ENCODE measurements at regions not wholly inside any gene's neighbourhood (a gene's known extent, or its start where the extent isn't known, plus 50 kb on each side); places are given as distances from the start of the nearest gene placed in this dataset.

DNA sequence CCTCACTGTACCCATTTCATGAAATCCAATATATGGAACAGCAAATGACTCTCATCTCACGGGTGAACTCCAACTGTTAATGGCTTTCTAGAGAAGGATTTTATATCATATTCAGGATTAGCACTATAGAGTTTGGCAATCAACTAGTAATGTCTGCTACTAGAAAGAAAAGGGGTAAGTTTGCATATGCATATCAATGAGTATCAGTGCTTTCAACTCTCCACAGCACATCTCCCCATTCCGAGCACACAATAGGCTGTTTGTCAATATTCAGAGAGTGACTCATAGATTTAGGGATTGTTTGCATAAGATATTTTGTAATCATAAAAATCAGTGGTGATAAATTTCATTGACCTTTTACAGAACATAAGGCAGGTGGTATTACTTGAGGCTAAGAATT lies 163.2 kb upstream of the LMCD1 start:
- no TSS peak for BruUV-seq (replicated peaks)
- no peaks in the 10 kb centered on the region for H3K9me3 ChIP-seq (replicated peaks; ENCODE audit: control insufficient read depth, insufficient read depth, low read length)
- H3K79me2 ChIP-seq (ENCODE audit: control insufficient read depth, insufficient read depth, low read length), result no peaks in the 10 kb centered on the region
- DNase-seq (ENCODE audit: low read depth, low spot score) (no peak), FAIRE-seq (no peak)
- H3K9me1 ChIP-seq (replicated peaks; ENCODE audit: control insufficient read depth, extremely low read depth, insufficient read depth, low read length), result no peaks in the 10 kb centered on the region
- intact Hi-C loops (cut with micrococcal nuclease), result no loop called here
- no peak overlapping the region for H3K9ac ChIP-seq (replicated peaks; ENCODE audit: extremely low read depth, insufficient read depth, low read length)
- ChIA-PET CTCF (no interaction called here), POLR2A (no interaction called here)
- dilution Hi-C loops (cut with MboI; ENCODE audit: extremely low pct_ligation_motif_present, low sequenced_read_pairs), result no loop called here
- no peaks in the 10 kb centered on the region for H4K20me1 ChIP-seq (replicated peaks; ENCODE audit: control insufficient read depth, extremely low read depth, insufficient read depth, low read length)
- H2AFZ ChIP-seq (ENCODE audit: low read depth, low read length), result no peak overlapping the region
- no peaks in the 10 kb centered on the region for H3K27me3 ChIP-seq (ENCODE audit: control insufficient read depth in 2 of 2, insufficient read depth in 2 of 2, low read length in 2 of 2)
- H3K4me3 ChIP-seq (replicated peaks in 1 of 3; ENCODE audit: insufficient read depth in 1 of 3, low read depth in 1 of 3, low read length in 3 of 3), result no peak overlapping the region
- TF ChIP-seq MYC (IDR thresholded peaks at IDR 0.05; ENCODE audit: low read depth, low read length) (no peak), EZH2 (IDR thresholded peaks at IDR 0.05; ENCODE audit: borderline replicate concordance, low read depth, low read length, severe bottlenecking) (no peak), POLR2AphosphoS5 (IDR thresholded peaks at IDR 0.05; ENCODE audit: insufficient read depth, low read depth, low read length) (no peak), GATA2 (IDR thresholded peaks at IDR 0.05; ENCODE audit: insufficient read depth, insufficient read length, low read depth, low read length) (no peak)
- TF ChIP-seq, protein P1, sequence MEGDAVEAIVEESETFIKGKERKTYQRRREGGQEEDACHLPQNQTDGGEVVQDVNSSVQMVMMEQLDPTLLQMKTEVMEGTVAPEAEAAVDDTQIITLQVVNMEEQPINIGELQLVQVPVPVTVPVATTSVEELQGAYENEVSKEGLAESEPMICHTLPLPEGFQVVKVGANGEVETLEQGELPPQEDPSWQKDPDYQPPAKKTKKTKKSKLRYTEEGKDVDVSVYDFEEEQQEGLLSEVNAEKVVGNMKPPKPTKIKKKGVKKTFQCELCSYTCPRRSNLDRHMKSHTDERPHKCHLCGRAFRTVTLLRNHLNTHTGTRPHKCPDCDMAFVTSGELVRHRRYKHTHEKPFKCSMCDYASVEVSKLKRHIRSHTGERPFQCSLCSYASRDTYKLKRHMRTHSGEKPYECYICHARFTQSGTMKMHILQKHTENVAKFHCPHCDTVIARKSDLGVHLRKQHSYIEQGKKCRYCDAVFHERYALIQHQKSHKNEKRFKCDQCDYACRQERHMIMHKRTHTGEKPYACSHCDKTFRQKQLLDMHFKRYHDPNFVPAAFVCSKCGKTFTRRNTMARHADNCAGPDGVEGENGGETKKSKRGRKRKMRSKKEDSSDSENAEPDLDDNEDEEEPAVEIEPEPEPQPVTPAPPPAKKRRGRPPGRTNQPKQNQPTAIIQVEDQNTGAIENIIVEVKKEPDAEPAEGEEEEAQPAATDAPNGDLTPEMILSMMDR (IDR thresholded peaks at IDR 0.05; ENCODE audit: extremely low read depth in 1 of 2, insufficient read depth in 1 of 2, low read depth in 1 of 2, low read length in 2 of 2), result no peak
- H3K36me3 ChIP-seq (ENCODE audit: control insufficient read depth in 2 of 2, extremely low read depth in 1 of 2, insufficient read depth in 2 of 2, low read length in 2 of 2), result no peaks in the 10 kb centered on the region
- H3K27ac ChIP-seq (ENCODE audit: insufficient read depth, low read depth, low read length), result no peak overlapping the region
- H3K4me1 ChIP-seq (ENCODE audit: control insufficient read depth, extremely low read depth, insufficient read depth, low read length), result no peaks in the 10 kb centered on the region
- no peak overlapping the region for H3K4me2 ChIP-seq (ENCODE audit: insufficient read depth, low read length)

DNA sequence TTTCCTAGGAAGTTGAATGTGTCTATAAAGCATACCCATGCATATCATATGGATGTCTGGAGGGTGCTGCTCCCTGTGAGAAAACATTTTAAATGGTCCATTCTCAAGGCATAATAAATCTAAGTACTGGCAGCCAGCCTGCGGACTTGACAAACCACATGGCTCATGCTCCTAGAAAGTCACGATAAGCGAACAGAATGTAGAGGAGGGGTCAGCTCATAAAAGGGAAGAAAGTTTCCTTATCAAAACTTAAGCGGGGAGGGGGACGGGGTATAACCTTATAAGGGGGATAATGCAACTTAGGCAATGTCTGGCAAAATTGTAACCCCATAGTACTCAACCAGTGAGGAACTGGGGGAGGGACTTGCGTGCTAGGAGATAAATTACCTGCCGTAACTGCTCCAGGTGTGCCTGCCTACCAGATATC lies 159.8 kb upstream of the LMCD1 start:
- CTCF ChIA-PET, result no interaction called here
- H3K4me3 ChIP-seq (replicated peaks in 1 of 3; ENCODE audit: insufficient read depth in 1 of 3, low read depth in 1 of 3, low read length in 3 of 3), result no peak overlapping the region

More for the DNA sequence above, 159.8 kb upstream of the LMCD1 start:
- no TSS peak for BruUV-seq (replicated peaks)
- H3K4me2 ChIP-seq (ENCODE audit: insufficient read depth, low read length), result no peak overlapping the region
- no peak for TF ChIP-seq POLR2A (IDR thresholded peaks at IDR 0.05; ENCODE audit: low read depth, low read length)
- no peak for TF ChIP-seq EZH2 (IDR thresholded peaks at IDR 0.05; ENCODE audit: borderline replicate concordance, low read depth, low read length, severe bottlenecking)
- TF ChIP-seq, protein P1 (IDR thresholded peaks at IDR 0.05; ENCODE audit: extremely low read depth in 1 of 2, insufficient read depth in 1 of 2, low read depth in 1 of 2, low read length in 2 of 2), result no peak
- no peak for TF ChIP-seq GATA2 (IDR thresholded peaks at IDR 0.05; ENCODE audit: insufficient read depth, insufficient read length, low read depth, low read length)
- TF ChIP-seq MYC (IDR thresholded peaks at IDR 0.05; ENCODE audit: low read depth, low read length), result no peak
- no peak for TF ChIP-seq POLR2AphosphoS5 (IDR thresholded peaks at IDR 0.05; ENCODE audit: insufficient read depth, low read depth, low read length)
- TF ChIP-seq, protein P2, sequence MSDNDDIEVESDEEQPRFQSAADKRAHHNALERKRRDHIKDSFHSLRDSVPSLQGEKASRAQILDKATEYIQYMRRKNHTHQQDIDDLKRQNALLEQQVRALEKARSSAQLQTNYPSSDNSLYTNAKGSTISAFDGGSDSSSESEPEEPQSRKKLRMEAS (IDR thresholded peaks at IDR 0.05; ENCODE audit: insufficient read depth, insufficient read length), result no peak
- TF ChIP-seq JUN (IDR thresholded peaks at IDR 0.05; ENCODE audit: borderline replicate concordance, insufficient read depth, insufficient read length, low read depth), result no peak
- TF ChIP-seq FOS (IDR thresholded peaks at IDR 0.05; ENCODE audit: borderline replicate concordance, insufficient read depth, low read length), result no peak
- FAIRE-seq, result no peak
- POLR2A ChIA-PET, result no interaction called here
- no peaks in the 10 kb centered on the region for H4K20me1 ChIP-seq (replicated peaks; ENCODE audit: control insufficient read depth, extremely low read depth, insufficient read depth, low read length)
- no peaks in the 10 kb centered on the region for H3K36me3 ChIP-seq (ENCODE audit: control insufficient read depth in 2 of 2, extremely low read depth in 1 of 2, insufficient read depth in 2 of 2, low read length in 2 of 2)
- H3K27me3 ChIP-seq (ENCODE audit: control insufficient read depth in 2 of 2, insufficient read depth in 2 of 2, low read length in 2 of 2), result no peaks in the 10 kb centered on the region
- H3K4me1 ChIP-seq (ENCODE audit: control insufficient read depth, extremely low read depth, insufficient read depth, low read length), result no peaks in the 10 kb centered on the region
- DNase-seq (ENCODE audit: low read depth, low spot score), result no peak
- H2AFZ ChIP-seq (ENCODE audit: low read depth, low read length), result no peak overlapping the region
- H3K27ac ChIP-seq (ENCODE audit: insufficient read depth, low read depth, low read length), result no peak overlapping the region
- H3K9me3 ChIP-seq (replicated peaks; ENCODE audit: control insufficient read depth, insufficient read depth, low read length), result no peaks in the 10 kb centered on the region
- intact Hi-C loops (cut with micrococcal nuclease) (no loop called here), dilution Hi-C loops (cut with MboI; ENCODE audit: extremely low pct_ligation_motif_present, low sequenced_read_pairs) (no loop called here)
- H3K9ac ChIP-seq (replicated peaks; ENCODE audit: extremely low read depth, insufficient read depth, low read length), result no peak overlapping the region
- no peaks in the 10 kb centered on the region for H3K9me1 ChIP-seq (replicated peaks; ENCODE audit: control insufficient read depth, extremely low read depth, insufficient read depth, low read length)
- no peaks in the 10 kb centered on the region for H3K79me2 ChIP-seq (ENCODE audit: control insufficient read depth, insufficient read depth, low read length)

Measured in endothelial cell of umbilical vein (primary cell).